GM11168 (cell line): ENCODE measurements at regions not wholly inside any gene's neighbourhood (a gene's known extent, or its start where the extent isn't known, plus 50 kb on each side); places are given as distances from the start of the nearest gene placed in this dataset.

Experiments used
- in situ Hi-C: fragments of 300-500 bp; cut with MboI; formaldehyde crosslinking; loops from one replicate; pipeline ENCODE4 v1.12.0; 2022; ENCODE audit warnings: low sequenced_read_pairs; ENCODE audit not compliant: unreplicated experiment

GRCh38 chr1:185593271-185593670 lies 140.9 kb upstream of the HMCN1 start:
- in situ Hi-C loops: no loop called here

- in situ Hi-C loops: no loop called here
These were observed 148.4 kb upstream of the HMCN1 start for GRCh38 chr1:185585770-185586169.

GRCh38 chr1:185581961-185582725 lies 152.0 kb upstream of the HMCN1 start:
- in situ Hi-C loops: no loop called here

GRCh38 chr1:185581020-185581419 lies 153.2 kb upstream of the HMCN1 start:
- in situ Hi-C loops: no loop called here

- in situ Hi-C loops: no loop called here
These were observed 155.9 kb upstream of the HMCN1 start for GRCh38 chr1:185578293-185578692.

- in situ Hi-C loops: no loop called here
These were observed 159.9 kb upstream of the HMCN1 start for GRCh38 chr1:185574139-185574875.

- in situ Hi-C loops: no loop called here
These were observed 160.5 kb upstream of the HMCN1 start for GRCh38 chr1:185573677-185574076.

- in situ Hi-C loops: no loop called here
These were observed 161.0 kb upstream of the HMCN1 start for GRCh38 chr1:185573162-185573561.

- in situ Hi-C loops: no loop called here
These were observed 163.2 kb upstream of the HMCN1 start for GRCh38 chr1:185570962-185571361.

GRCh38 chr1:185568155-185569123 lies 165.8 kb upstream of the HMCN1 start:
- in situ Hi-C loops: loop anchor here (10.0 kb wide), 1 partner anchor 254 kb away; the partner anchor contains the start of gene IVNS1ABP

- in situ Hi-C loops: loop anchor here (10.0 kb wide), 1 partner anchor 253 kb away; the partner anchor contains the start of gene IVNS1ABP
These were observed 166.8 kb upstream of the HMCN1 start for GRCh38 chr1:185567440-185567839.

- in situ Hi-C loops: loop anchor here (10.0 kb wide), 1 partner anchor 252 kb away; the partner anchor contains the start of gene IVNS1ABP
These were observed 167.2 kb upstream of the HMCN1 start for GRCh38 chr1:185566995-185567394.

- in situ Hi-C loops: loop anchor here (10.0 kb wide), 1 partner anchor 251 kb away; the partner anchor contains the start of gene IVNS1ABP
These were observed 168.9 kb upstream of the HMCN1 start for GRCh38 chr1:185565302-185565701.

GRCh38 chr1:185564816-185565215 lies 169.4 kb upstream of the HMCN1 start:
- in situ Hi-C loops: loop anchor here (10.0 kb wide), 1 partner anchor 250 kb away; the partner anchor contains the start of gene IVNS1ABP

- in situ Hi-C loops: loop anchor here (10.0 kb wide), 1 partner anchor 248 kb away; the partner anchor contains the start of gene IVNS1ABP
These were observed 171.5 kb upstream of the HMCN1 start for GRCh38 chr1:185562461-185563359.

GRCh38 chr1:185561629-185562028 lies 172.6 kb upstream of the HMCN1 start:
- in situ Hi-C loops: loop anchor here (10.0 kb wide), 1 partner anchor 247 kb away; the partner anchor contains the start of gene IVNS1ABP

GRCh38 chr1:185560760-185561159 lies 173.4 kb upstream of the HMCN1 start:
- in situ Hi-C loops: loop anchor here (10.0 kb wide), 1 partner anchor 246 kb away; the partner anchor contains the start of gene IVNS1ABP

GRCh38 chr1:185559684-185560331 lies 174.4 kb upstream of the HMCN1 start:
- in situ Hi-C loops: loop anchor here (10.0 kb wide), 1 partner anchor 245 kb away; the partner anchor contains the start of gene IVNS1ABP
